Coronary artery (tissue), 2 donors: ENCODE measurements at regions not wholly inside any gene's neighbourhood (a gene's known extent, or its start where the extent isn't known, plus 50 kb on each side); places are given as distances from the start of the nearest gene placed in this dataset.

Experiments used
- DNase-seq: peaks from one replicate; pipeline ENCODE4 v3.0.0-alpha.2; 2017; ENCODE audit warnings: low spot score
- H3K27ac ChIP-seq, 2 donors: fragments of 200-600 bp; sonication (generic); one replicate each; pipeline ENCODE4 v1.5.1; 2016 to 2019
- H3K4me3 ChIP-seq: fragments of 200-600 bp; sonication (generic); 2 replicates; pipeline ENCODE4 v1.5.1; 2016; ENCODE audit warnings: mild to moderate bottlenecking, moderate library complexity
- CTCF ChIP-seq: fragments of 200-600 bp; sonication (generic); IDR thresholded peaks from one replicate; pipeline ENCODE4 v1.5.1; 2019; ENCODE audit warnings: antibody characterized with exemption

DNA sequence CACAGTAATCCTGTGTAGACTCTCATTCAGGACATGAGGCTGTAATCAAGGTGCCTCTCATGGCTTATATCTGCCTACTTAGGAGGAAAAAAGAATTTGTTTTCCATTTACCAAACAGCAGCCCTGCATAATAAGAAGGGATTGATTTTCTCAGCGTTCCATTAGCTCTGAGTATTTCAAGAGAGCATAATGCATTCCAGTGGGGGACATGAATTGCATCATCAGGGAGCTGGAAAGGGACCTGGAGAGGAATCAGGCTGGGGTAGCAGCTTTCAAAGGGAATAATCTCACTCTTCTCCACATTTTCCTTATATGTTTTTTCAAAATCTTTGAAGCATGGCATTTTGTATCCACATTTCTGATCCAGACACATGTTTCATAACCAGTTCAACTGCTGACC, 150.6 kb upstream of the ANKRD28 start:
- Histone ChIP-seq H3K27ac (no peak overlapping the region), H3K4me3 (no peak overlapping the region)
- no peak for TF ChIP-seq CTCF
- DNase-seq, result no peak

DNA sequence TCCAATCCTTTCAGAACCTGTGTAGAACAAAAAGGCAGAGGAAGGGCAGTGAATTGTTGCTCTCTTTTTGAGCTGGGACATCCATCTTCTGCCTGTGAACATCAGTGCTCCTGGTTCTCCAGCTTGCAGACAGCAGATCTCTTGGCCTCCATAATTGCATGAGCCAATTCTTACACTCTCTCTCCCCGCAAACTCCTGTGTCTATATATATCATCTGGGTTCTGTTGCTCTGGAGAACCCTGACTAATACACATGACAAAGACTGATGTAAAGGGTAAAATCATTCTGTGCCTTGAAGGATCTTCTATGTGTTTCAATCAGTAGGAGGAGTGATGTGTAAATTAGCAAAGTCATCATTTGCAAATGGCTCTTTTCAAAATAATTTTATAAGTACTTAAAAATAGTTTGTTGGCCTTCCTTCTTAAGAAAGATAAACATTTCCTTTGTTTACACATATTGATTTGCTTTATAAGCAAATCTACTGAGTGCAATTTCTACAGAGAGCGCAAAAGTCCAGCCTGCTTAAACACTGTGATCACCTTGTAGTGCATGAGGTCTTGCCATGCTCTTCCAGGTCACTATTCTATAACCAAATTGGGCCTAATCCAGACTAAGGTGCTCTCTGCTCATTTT, 154.9 kb upstream of the ANKRD28 start:
- H3K4me3 ChIP-seq, result no peak overlapping the region
- DNase-seq, result no peak
- no peak overlapping the region for H3K27ac ChIP-seq
- no peak for TF ChIP-seq CTCF

GRCh38 chr3:15953841-15954240, 156.1 kb upstream of the ANKRD28 start:
- Histone ChIP-seq H3K27ac (no peak overlapping the region), H3K4me3 (no peak overlapping the region)
- DNase-seq, result no peak
- no peak for TF ChIP-seq CTCF

GRCh38 chr3:15955968-15956367, 158.2 kb upstream of the ANKRD28 start:
- TF ChIP-seq CTCF, result no peak
- Histone ChIP-seq H3K27ac (no peak overlapping the region), H3K4me3 (no peak overlapping the region)
- DNase-seq, result no peak

DNA sequence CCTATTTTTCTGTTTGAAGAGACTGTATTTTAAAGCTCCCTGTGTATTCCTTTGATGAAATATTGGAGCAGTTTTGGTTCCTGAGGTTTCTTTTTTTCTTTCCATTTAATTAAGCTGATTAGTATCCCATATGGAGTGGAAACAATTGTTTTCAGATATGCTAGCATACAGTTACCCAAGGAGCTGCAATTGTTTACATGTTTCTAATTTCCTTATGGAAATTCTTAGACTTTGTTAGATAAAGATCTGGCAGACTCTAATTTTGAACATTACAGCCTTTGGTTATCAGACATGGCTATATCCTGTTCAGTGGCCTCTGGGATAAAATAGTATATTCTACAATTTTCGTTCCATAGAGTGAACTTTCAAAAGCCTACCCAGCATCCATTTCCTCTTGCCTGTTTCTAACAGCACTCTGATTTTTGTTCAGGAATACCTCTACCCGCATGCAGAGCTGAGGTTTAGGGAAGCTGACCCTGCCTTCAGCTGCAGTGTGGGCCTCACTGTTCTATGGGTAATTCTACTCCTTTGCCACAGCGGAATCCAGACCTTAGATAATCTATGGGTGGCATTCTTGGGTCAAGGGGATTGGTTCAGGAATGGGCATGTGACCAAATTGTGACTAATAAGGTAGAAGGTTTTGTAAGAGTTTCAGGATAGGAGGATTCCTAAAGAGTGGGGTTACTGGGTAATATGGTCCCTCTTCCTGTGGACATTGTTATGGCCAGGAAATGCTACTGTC, 161.1 kb upstream of the ANKRD28 start:
- no peak for DNase-seq
- Histone ChIP-seq H3K4me3 (no peak overlapping the region), H3K27ac (no peak overlapping the region)
- TF ChIP-seq CTCF, result no peak

GRCh38 chr3:15959434-15959811, 161.6 kb upstream of the ANKRD28 start:
- Histone ChIP-seq H3K27ac (no peak overlapping the region), H3K4me3 (no peak overlapping the region)
- no peak for TF ChIP-seq CTCF
- DNase-seq, result no peak
